K562 (cell line): ENCODE measurements at regions not wholly inside any gene's neighbourhood (a gene's known extent, or its start where the extent isn't known, plus 50 kb on each side); places are given as distances from the start of the nearest gene placed in this dataset.

Experiments used
- ATAC-seq: fragments of 200-7000 bp; cut with Tn5 transposase; 3 replicates; pipeline ENCODE4 v1.9.1; 2020; ENCODE audit warnings: moderate library complexity
- BruUV-seq: library from RNA; stranded (reverse); fragments of 400-500 nt; replicated peaks from 2 replicates; lab custom pipeline; 2021; lab: Mats Ljungman, UMichigan
- CTCF ChIA-PET: fragments of 300-600 bp; formaldehyde crosslinking; extraction: SDS; loops from one replicate; lab custom pipeline; 2021; ENCODE audit warnings: low intra/inter-chr PET ratio; lab: Yijun Ruan, JAX
- POLR2A ChIA-PET: fragments of 300-600, 350-650 bp; sonication (Branson Sonifier 250); formaldehyde crosslinking; extraction: SDS; loops from one replicate; lab custom pipeline; 2021; ENCODE audit warnings: antibody characterized with exemption, inconsistent platforms; lab: Yijun Ruan, JAX
- DNase-seq, 4 experiments: peaks; one replicate each; pipeline versions ENCODE4 v3.0.0 to v3.0.0-alpha.2; 2011 to 2018; ENCODE audit warnings: low spot score in 3 of 4, mixed read lengths in 3 of 4; ENCODE audit errors: extremely low read depth in 1 of 4
- FAIRE-seq: peaks from 2 replicates; lab custom pipeline; 2011; peaks lifted over from hg19 to GRCh38; lab: Jason Lieb, UNC
- H2AFZ ChIP-seq: 2 replicates; pipeline ENCODE4 v1.6.0; 2011; ENCODE audit warnings: low read depth, low read length, control low read depth, inconsistent platforms
- H3K27ac ChIP-seq: fragments of 200-600 bp; 3 replicates; pipeline ENCODE4 v1.8.0; 2011; ENCODE audit warnings: low read depth, mild to moderate bottlenecking, control low read depth, inconsistent platforms, low read length, moderate library complexity, mixed read lengths; ENCODE audit errors: extremely low read depth
- H3K27me3 ChIP-seq, 2 experiments: fragments of 300-600 bp in 1 of 2; 2 replicates in 1 of 2; 3 replicates in 1 of 2; pipeline versions ENCODE4 v1.6.0 to v1.8.0; 2011; ENCODE audit warnings: inconsistent platforms in 2 of 2, low read length in 2 of 2, mild to moderate bottlenecking in 1 of 2, mixed read lengths in 1 of 2, moderate library complexity in 1 of 2; ENCODE audit not compliant: control insufficient read depth in 2 of 2, insufficient read depth in 2 of 2
- H3K36me3 ChIP-seq: fragments of 300-600 bp; 3 replicates; pipeline ENCODE4 v1.8.0; 2011; ENCODE audit warnings: mild to moderate bottlenecking, low read length, inconsistent platforms; ENCODE audit not compliant: control insufficient read depth, insufficient read depth
- H3K4me1 ChIP-seq, 2 experiments: fragments of 200-600 bp in 1 of 2; replicated peaks in 1 of 2; 2 replicates in 1 of 2; 3 replicates in 1 of 2; pipeline versions ENCODE4 v1.5.1 to v1.8.0; 2011; ENCODE audit warnings: inconsistent platforms in 2 of 2, low read length in 2 of 2, mild to moderate bottlenecking in 1 of 2, mixed read lengths in 1 of 2, moderate library complexity in 1 of 2; ENCODE audit not compliant: control insufficient read depth in 2 of 2, insufficient read depth in 2 of 2
- H3K4me2 ChIP-seq: 2 replicates; pipeline ENCODE4 v1.6.1; 2011; ENCODE audit warnings: low read length, control low read depth, inconsistent platforms, mixed read lengths; ENCODE audit not compliant: insufficient read depth
- H3K4me3 ChIP-seq: fragments of 200-600 bp; sonication (generic), shearing (Covaris generic); 2 replicates; pipeline ENCODE4 v1.5.1; 2016; ENCODE audit warnings: control low read depth, inconsistent platforms
- H3K79me2 ChIP-seq: fragments of 200-600 bp; 3 replicates; pipeline ENCODE4 v1.8.0; 2011; ENCODE audit warnings: low read length, inconsistent platforms; ENCODE audit not compliant: control insufficient read depth, insufficient read depth
- H3K9ac ChIP-seq, 2 experiments: 2 replicates each; pipeline versions ENCODE4 v1.6.0 to v1.6.1; 2011; ENCODE audit warnings: low read depth in 2 of 2, low read length in 2 of 2, control low read depth in 1 of 2, inconsistent platforms in 1 of 2, mild to moderate bottlenecking in 1 of 2, mixed read lengths in 1 of 2; ENCODE audit not compliant: insufficient read depth in 1 of 2
- H3K9me1 ChIP-seq: one replicate; pipeline ENCODE4 v1.6.0; 2011; ENCODE audit warnings: inconsistent platforms, mild to moderate bottlenecking, low read length, moderate library complexity; ENCODE audit not compliant: control insufficient read depth, insufficient read depth
- H3K9me3 ChIP-seq: replicated peaks from 2 replicates; pipeline ENCODE4 v1.5.1; 2011; ENCODE audit warnings: low read depth, low read length, inconsistent platforms; ENCODE audit not compliant: control insufficient read depth, insufficient read depth
- H4K20me1 ChIP-seq: replicated peaks from 2 replicates; pipeline ENCODE4 v1.6.1; 2011; ENCODE audit warnings: low read length, inconsistent platforms, mixed read lengths; ENCODE audit not compliant: control insufficient read depth, insufficient read depth
- DPF2 ChIP-seq: fragments of 450-650 bp; IDR thresholded peaks from 2 replicates; pipeline ENCODE4 v1.6.1; 2016
- HMG20B ChIP-seq: fragments of 250-450 bp; sonication (Bioruptor Pico); IDR thresholded peaks from 2 replicates; pipeline ENCODE4 v1.5.0; 2021; ENCODE audit warnings: mild to moderate bottlenecking
- IFI16 ChIP-seq: fragments of 250-450 bp; sonication (Bioruptor Pico); IDR thresholded peaks from 2 replicates; pipeline ENCODE4 v2.1.2; 2022; ENCODE audit warnings: mild to moderate bottlenecking, inconsistent platforms
- OTX1 ChIP-seq: fragments of 450-650 bp; formaldehyde crosslinking; IDR thresholded peaks from 2 replicates; pipeline ENCODE4 v1.4.0; 2022; ENCODE audit warnings: mild to moderate bottlenecking
- ZC3H4 ChIP-seq: sonication (generic); formaldehyde crosslinking; IDR thresholded peaks from 2 replicates; pipeline ENCODE4 v1.9.0; 2021; ENCODE audit warnings: missing genetic modification reagents, borderline replicate concordance
- ZNF75A ChIP-seq: fragments of 450-650 bp; formaldehyde crosslinking; IDR thresholded peaks from 2 replicates; pipeline ENCODE4 v1.4.0; 2020; ENCODE audit warnings: mild to moderate bottlenecking
- ZNF785 ChIP-seq: fragments of 250-450 bp; sonication (Bioruptor Pico); IDR thresholded peaks from 2 replicates; pipeline ENCODE4 v1.4.0; 2020; ENCODE audit warnings: mild to moderate bottlenecking
- WGBS: fragments of 100-300 bp; shearing (Covaris generic); methylation state at CpG from one replicate; pipeline ENCODE4 v1.1.6; 2016; ENCODE audit warnings: low coverage, mixed read lengths; ENCODE audit not compliant: insufficient coverage; ENCODE audit errors: missing lambda C conversion rate; 5-methylcytosine and 5-hydroxymethylcytosine counted together
- in situ Hi-C: fragments of 300-500 bp; cut with MboI; formaldehyde crosslinking; loops from 4 replicates; pipeline ENCODE4 v1.15.0; 2018; ENCODE audit warnings: inconsistent platforms, mixed read lengths
- intact Hi-C: fragments of 100-400 bp; cut with micrococcal nuclease; formaldehyde crosslinking; loops from 2 replicates; pipeline ENCODE4 v1.14.2; 2022
- TF ChIP-seq, protein P1 (sequence below): fragments of 250-450 bp; sonication (Bioruptor Pico); IDR thresholded peaks from 2 replicates; pipeline ENCODE4 v1.4.0; 2020; ENCODE audit warnings: mild to moderate bottlenecking, moderate library complexity, borderline replicate concordance
- TF ChIP-seq, protein P2 (sequence below), 2 experiments: fragments of 450-650 bp; conservative IDR thresholded peaks; 2 replicates each; pipeline ENCODE4 v1.6.1; 2017; ENCODE audit warnings: mild to moderate bottlenecking in 2 of 2, moderate library complexity in 2 of 2

DNA sequence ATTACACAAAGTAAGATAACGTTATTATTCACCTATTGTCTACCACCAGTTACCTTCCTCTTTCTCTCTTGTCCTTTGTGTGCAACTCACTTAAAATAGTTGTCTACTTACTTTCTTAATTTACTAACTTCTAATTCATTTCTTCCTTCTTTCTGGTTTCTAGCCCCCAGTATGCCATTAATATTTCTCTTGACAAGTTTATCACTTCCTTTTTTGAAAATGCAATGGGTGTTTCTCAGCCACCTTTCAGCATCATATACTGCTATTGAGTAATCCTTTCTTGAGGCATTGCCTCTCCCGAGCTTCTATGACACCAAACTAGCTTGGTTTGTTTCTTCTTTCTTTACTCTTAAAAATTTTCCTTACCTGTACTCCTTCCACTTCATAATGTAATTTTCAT is 633.6 kb downstream of the TMTC2 start (continued):
- no peak for TF ChIP-seq IFI16 (CRISPR knock-in tag)
- TF ChIP-seq, protein P1, sequence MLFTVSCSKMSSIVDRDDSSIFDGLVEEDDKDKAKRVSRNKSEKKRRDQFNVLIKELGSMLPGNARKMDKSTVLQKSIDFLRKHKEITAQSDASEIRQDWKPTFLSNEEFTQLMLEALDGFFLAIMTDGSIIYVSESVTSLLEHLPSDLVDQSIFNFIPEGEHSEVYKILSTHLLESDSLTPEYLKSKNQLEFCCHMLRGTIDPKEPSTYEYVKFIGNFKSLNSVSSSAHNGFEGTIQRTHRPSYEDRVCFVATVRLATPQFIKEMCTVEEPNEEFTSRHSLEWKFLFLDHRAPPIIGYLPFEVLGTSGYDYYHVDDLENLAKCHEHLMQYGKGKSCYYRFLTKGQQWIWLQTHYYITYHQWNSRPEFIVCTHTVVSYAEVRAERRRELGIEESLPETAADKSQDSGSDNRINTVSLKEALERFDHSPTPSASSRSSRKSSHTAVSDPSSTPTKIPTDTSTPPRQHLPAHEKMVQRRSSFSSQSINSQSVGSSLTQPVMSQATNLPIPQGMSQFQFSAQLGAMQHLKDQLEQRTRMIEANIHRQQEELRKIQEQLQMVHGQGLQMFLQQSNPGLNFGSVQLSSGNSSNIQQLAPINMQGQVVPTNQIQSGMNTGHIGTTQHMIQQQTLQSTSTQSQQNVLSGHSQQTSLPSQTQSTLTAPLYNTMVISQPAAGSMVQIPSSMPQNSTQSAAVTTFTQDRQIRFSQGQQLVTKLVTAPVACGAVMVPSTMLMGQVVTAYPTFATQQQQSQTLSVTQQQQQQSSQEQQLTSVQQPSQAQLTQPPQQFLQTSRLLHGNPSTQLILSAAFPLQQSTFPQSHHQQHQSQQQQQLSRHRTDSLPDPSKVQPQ (CRISPR knock-in tag) = no peak

DNA sequence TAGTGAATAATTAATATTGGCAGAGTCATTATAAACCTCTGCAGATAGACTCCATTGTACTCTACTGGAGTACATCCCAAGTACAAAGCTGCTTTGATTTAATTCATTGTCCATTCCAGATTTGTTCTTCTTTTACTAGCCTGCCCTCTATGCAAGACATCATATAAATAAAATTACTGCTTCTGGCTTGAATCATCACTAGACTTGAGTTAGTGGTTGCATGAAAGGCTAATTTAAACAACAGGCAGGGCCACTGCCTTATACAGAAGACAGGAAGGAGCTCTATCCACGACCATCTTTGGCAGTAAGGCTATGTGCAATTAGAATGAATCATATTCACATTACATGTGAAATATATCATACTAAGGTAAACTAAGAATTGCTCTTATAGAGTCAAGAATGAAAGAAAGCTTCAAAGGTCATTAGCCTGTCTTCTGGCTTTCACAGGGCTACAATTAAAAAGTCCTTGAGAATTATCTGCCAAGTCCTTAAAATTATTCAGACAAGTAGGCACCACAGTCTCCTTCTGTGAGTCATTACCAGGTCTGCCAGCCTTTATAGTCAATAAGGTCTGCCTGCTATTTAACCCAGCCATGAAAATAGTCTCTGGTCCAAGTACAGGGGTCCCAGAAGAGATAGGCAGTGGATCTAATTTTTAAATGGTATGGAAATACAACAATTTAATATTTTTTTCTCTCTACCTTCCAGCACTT is 631.8 kb downstream of the TMTC2 start:
- DNase-seq = no peak
- no peak for ATAC-seq
- FAIRE-seq = no peak
- TF ChIP-seq DPF2 (no peak), ZC3H4 (CRISPR knock-in tag) (no peak), ZNF75A (CRISPR knock-in tag) (no peak), ZNF785 (CRISPR knock-in tag) (no peak), OTX1 (CRISPR knock-in tag) (no peak), HMG20B (CRISPR knock-in tag) (no peak)
- TF ChIP-seq, protein P2, sequence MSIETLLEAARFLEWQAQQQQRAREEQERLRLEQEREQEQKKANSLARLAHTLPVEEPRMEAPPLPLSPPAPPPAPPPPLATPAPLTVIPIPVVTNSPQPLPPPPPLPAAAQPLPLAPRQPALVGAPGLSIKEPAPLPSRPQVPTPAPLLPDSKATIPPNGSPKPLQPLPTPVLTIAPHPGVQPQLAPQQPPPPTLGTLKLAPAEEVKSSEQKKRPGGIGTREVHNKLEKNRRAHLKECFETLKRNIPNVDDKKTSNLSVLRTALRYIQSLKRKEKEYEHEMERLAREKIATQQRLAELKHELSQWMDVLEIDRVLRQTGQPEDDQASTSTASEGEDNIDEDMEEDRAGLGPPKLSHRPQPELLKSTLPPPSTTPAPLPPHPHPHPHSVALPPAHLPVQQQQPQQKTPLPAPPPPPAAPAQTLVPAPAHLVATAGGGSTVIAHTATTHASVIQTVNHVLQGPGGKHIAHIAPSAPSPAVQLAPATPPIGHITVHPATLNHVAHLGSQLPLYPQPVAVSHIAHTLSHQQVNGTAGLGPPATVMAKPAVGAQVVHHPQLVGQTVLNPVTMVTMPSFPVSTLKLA (conservative IDR thresholded peaks at IDR 0.05) = no peak
- Histone ChIP-seq H3K27me3 (no peaks in the 10 kb centered on the region), H3K4me3 (no peak overlapping the region), H3K4me2 (no peak overlapping the region), H3K4me1 (no peaks in the 10 kb centered on the region; a peak in 2 of 5 replicates), H3K9ac (no peak overlapping the region), H4K20me1 (no peaks in the 10 kb centered on the region), H3K9me1 (no peaks in the 10 kb centered on the region), H3K9me3 (no peaks in the 10 kb centered on the region), H3K36me3 (no peaks in the 10 kb centered on the region), H3K79me2 (no peaks in the 10 kb centered on the region), H3K27ac (no peak overlapping the region), H2AFZ (no peak overlapping the region)
- ChIA-PET POLR2A (no interaction called here), CTCF (no interaction called here)
- BruUV-seq = no TSS peak
- WGBS = 0% methylated on average over 1 of the region's 1 CpG
- in situ Hi-C loops = no loop called here
- intact Hi-C loops = no loop called here
